Gastroesophageal sphincter (tissue), 3 donors: ENCODE measurements at regions not wholly inside any gene's neighbourhood (a gene's known extent, or its start where the extent isn't known, plus 50 kb on each side); places are given as distances from the start of the nearest gene placed in this dataset.

Experiments
- POLR2A ChIP-seq, 2 donors: fragments of 450-650 bp; IDR thresholded peaks; one replicate each; pipeline ENCODE4 v1.6.1; 2017; ENCODE audit warnings: antibody characterized with exemption in 2 of 2, mild to moderate bottlenecking in 2 of 2, moderate library complexity in 1 of 2
- POLR2AphosphoS5 ChIP-seq: sonication (generic); formaldehyde crosslinking; IDR thresholded peaks from one replicate; pipeline ENCODE4 v1.6.1; 2017; ENCODE audit warnings: antibody characterized with exemption
- TF ChIP-seq, protein P1 (sequence below), 4 experiments: fragments of 200-600 bp in 2 of 4; fragments of 450-650 bp in 2 of 4; sonication (generic) in 1 of 4; IDR thresholded peaks; one replicate each; pipeline ENCODE4 v1.5.1; 2017 to 2019; ENCODE audit warnings: antibody characterized with exemption in 4 of 4, mild to moderate bottlenecking in 2 of 4, moderate library complexity in 2 of 4

GRCh38 chr7:109926738-109927137 is 1164.2 kb upstream of the LRRN3 start:
- TF ChIP-seq, protein P1, sequence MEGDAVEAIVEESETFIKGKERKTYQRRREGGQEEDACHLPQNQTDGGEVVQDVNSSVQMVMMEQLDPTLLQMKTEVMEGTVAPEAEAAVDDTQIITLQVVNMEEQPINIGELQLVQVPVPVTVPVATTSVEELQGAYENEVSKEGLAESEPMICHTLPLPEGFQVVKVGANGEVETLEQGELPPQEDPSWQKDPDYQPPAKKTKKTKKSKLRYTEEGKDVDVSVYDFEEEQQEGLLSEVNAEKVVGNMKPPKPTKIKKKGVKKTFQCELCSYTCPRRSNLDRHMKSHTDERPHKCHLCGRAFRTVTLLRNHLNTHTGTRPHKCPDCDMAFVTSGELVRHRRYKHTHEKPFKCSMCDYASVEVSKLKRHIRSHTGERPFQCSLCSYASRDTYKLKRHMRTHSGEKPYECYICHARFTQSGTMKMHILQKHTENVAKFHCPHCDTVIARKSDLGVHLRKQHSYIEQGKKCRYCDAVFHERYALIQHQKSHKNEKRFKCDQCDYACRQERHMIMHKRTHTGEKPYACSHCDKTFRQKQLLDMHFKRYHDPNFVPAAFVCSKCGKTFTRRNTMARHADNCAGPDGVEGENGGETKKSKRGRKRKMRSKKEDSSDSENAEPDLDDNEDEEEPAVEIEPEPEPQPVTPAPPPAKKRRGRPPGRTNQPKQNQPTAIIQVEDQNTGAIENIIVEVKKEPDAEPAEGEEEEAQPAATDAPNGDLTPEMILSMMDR (IDR thresholded peaks at IDR 0.05): no peak
- no peak for TF ChIP-seq POLR2A (IDR thresholded peaks at IDR 0.05)
- no peak for TF ChIP-seq POLR2AphosphoS5
